HG02610 (cell line): ENCODE measurements at regions not wholly inside any gene's neighbourhood (a gene's known extent, or its start where the extent isn't known, plus 50 kb on each side); places are given as distances from the start of the nearest gene placed in this dataset.
"Not testable (repeated sequence)": the region's sequence is repeated elsewhere in the genome, so short reads cannot be mapped to it uniquely, and the experiment has no call there.

Experiments
- ATAC-seq: cut with Tn5 transposase; IDR thresholded peaks from one replicate; pipeline ENCODE4 v1.9.1; 2021; ENCODE audit warnings: mild to moderate bottlenecking, moderate library complexity; ENCODE audit not compliant: unreplicated experiment

DNA sequence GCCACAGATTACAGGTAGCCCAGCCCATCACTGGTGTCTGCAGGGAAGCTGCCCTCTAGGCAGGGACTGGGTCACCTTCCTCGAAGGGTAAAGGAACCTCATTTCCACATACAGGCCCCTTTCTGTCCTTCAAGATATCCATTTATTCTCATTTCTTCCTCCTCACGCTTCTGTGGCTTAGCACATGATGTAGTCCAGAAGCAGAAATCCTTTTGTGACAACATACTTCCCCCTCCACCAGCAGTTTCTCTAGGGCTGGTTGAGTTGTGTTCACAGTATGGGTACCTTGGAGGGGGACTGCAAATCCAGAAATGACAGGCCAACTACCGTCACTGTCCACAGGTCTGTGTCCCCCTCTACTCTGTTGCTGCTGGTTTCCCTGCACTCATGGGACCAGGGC is 364.9 kb downstream of the ANAPC1 start:
- no peak for ATAC-seq

GRCh38 chr2:111522231-111522768 is 361.7 kb downstream of the ANAPC1 start:
- ATAC-seq, result no peak

GRCh38 chr2:111523009-111523408 is 361.0 kb downstream of the ANAPC1 start:
- ATAC-seq, result no peak

DNA sequence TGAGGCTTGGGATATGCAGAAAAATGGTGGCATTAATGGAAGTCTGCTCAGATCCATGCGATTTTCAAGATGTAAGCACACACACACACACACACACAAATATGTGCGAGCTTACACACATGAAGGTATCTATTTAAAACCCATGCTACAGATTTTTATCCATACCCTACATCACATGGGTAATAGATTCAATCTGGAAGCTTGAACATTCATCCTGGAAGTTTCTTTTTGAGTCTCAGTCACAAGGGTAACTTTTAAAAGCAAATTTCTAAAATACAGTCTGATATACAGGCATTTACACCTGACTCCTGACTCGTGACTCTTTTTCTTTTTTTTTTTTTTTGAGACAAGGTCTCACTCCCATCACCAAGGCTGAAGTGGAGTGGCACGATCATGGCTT is 359.0 kb downstream of the ANAPC1 start:
- not testable (repeated sequence) for ATAC-seq

DNA sequence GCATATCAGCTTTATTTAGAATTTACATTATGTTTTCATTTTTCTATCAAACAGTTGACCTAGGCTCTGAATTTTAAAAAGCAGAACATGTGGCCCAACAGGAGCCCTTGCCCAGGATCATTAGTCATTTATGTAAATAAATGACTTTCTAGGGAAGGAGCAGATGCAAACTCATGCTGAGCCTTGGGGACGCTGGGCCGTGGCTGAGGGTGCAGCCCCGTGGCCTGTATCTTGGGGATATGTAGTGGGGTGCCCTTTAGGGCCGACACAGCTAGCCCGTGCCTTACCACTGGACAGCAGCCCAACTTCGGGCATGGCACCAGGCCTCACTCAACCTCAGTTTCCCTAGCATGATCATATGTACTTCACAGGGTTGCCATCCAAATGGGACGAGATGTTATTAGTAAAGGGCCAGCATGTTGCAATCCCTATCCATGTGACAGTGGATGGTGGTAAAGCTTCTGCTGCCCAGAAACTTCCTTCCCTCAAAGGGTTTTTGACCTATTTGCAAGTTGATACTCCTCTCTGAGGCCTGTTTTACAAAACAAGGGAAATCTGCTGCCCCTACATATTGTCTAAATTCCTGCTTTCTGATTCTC is 357.9 kb downstream of the ANAPC1 start:
- ATAC-seq, result not testable (repeated sequence)

- ATAC-seq, result not testable (repeated sequence)
Observed at GRCh38 chr2:111527707-111528400, 356.1 kb downstream of the ANAPC1 start.

- not testable (repeated sequence) for ATAC-seq
Observed at GRCh38 chr2:111529022-111529421, 355.0 kb downstream of the ANAPC1 start.

- not testable (repeated sequence) for ATAC-seq
Observed at GRCh38 chr2:111530239-111530965, 353.6 kb downstream of the ANAPC1 start.

GRCh38 chr2:111532682-111533556 is 351.1 kb downstream of the ANAPC1 start:
- not testable (repeated sequence) for ATAC-seq

- ATAC-seq, result not testable (repeated sequence)
Observed at GRCh38 chr2:111533557-111534247, 350.3 kb downstream of the ANAPC1 start.

- ATAC-seq, result no peak
Observed at GRCh38 chr2:111534910-111535352, 349.1 kb downstream of the ANAPC1 start.

GRCh38 chr2:111535404-111535803 is 348.6 kb downstream of the ANAPC1 start:
- ATAC-seq, result no peak

DNA sequence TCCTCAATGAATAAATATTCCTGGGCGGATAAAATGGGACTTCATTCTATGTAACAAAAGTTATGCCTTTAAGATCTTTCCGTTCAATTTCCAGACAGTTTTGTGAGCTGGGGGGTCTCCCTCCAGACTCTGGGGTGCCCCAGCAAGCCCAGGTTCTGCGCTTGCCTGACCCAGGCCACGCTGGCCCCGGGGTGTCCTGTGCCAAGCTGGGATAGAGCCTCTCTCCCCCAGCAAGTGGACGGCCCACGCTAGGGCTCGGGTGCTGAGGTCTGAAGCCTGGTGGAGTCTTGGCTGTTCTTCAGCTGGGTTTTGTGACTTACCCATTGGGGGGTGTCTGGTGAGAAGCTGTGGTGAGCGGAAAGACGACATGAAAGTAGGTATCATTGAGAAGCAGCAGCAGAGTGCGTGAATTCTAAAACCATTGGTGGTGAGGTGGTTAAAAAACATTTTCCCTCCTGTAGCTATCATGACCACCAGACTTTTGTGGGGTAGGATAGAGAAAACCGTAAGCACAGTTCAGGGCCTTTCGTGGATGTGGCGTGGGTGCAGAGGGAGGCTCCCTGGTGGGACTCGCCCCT is 346.8 kb downstream of the ANAPC1 start:
- no peak for ATAC-seq

DNA sequence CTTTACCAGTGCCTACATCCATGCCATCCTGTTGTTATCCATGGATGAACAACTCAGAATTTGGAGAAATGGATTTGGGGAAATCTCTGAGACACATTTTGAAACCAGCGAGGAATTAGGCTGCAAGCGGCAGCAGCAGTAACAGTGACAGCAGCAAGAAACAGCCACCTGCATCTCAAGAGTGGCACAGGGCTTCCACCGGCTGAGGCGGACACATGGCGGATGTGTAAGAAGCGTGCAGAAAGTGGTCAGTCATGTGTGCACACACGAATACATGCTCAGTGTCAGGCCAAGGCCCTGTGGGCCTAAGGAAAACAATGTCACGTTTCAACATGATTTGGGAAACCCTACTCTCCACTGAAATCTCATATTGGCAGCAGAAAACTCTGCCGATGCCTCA is 344.0 kb downstream of the ANAPC1 start:
- not testable (repeated sequence) for ATAC-seq

DNA sequence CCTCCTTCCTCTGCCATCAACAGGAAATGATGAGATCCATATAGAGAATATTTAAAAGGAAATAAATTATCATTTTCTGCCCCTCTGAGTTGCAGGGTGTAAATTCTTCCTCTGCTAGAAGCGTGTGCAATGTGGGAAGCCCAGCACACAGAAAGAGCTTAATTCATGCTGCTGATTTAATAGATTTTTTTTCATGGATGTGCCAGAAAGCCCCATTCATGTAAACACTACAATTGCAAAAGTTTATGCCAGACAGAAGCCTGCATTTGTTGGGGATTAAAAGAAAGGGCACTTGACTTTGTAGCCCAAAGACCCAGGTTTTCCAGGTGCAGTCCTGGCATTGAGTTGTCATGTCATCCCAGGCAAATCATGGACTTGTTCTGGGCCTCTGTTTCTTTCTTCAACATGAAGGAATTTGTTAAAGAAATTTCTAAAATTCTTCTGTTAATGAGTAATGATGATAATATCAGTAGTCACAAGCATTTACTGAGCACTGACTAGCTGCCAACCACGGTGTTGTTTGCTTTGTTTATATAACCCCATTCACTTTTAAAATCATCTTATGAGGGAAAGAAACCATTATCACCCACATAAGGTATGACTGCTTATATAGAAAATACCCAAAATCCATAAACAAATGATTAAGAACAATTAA is 341.7 kb downstream of the ANAPC1 start:
- ATAC-seq, result not testable (repeated sequence)

DNA sequence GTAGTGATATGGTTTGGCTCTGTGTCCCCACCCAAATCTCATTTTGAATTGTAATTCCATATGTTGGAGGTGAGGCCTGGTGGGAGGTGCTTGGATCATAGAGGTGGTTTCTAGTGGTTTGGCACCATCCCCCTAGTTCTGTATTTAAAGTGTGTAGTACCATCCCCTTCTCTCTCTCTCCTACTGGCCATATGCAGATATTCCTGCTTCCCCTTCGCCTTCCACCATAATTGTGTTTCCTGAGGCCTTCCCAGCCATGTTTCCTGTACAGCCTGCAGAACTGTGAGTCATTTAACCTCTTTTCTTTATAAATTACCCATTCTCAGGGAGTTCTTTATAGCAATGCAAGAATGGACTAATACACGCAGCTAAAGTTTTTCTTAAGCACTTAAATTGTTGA is 340.0 kb downstream of the ANAPC1 start:
- not testable (repeated sequence) for ATAC-seq

GRCh38 chr2:111545723-111546431 is 338.1 kb downstream of the ANAPC1 start:
- ATAC-seq, result not testable (repeated sequence)

DNA sequence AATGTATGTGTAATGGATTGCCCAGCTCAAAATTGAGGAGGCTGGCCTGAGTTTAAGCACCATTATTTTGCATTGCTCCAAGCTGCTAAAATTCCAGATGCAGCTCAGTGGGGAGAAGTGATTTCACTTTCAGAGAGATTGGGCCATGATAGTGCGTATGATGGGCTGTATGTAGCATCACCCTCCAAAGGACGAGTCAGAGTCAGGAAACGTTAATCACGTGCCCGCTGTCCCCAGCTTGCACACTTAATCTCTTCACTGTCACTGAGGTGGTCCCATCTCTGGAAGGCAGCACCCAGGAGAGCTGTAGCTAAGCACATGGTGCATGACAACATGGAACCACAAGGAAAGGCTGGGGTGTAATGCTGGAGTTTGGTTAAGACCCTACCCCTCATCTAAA is 337.4 kb downstream of the ANAPC1 start:
- not testable (repeated sequence) for ATAC-seq
